ENCODE measurements at regions not wholly inside any gene's neighbourhood (a gene's known extent, or its start where the extent isn't known, plus 50 kb on each side); places are given as distances from the start of the nearest gene placed in this dataset.

- Histone ChIP-seq H3K4me1 (peaks cover 0 to 8% (median 2%) of the 10 kb centered on the region in 4 donors), H3K27me3 (no peaks in the 10 kb centered on the region), H3K27ac (replicated peaks in 1 of 4) (no peak overlapping the region), H3K9me3 (no peaks in the 10 kb centered on the region), H3K36me3 (no peaks in the 10 kb centered on the region), H3K4me3 (no peak overlapping the region)
- TF ChIP-seq, protein P1, sequence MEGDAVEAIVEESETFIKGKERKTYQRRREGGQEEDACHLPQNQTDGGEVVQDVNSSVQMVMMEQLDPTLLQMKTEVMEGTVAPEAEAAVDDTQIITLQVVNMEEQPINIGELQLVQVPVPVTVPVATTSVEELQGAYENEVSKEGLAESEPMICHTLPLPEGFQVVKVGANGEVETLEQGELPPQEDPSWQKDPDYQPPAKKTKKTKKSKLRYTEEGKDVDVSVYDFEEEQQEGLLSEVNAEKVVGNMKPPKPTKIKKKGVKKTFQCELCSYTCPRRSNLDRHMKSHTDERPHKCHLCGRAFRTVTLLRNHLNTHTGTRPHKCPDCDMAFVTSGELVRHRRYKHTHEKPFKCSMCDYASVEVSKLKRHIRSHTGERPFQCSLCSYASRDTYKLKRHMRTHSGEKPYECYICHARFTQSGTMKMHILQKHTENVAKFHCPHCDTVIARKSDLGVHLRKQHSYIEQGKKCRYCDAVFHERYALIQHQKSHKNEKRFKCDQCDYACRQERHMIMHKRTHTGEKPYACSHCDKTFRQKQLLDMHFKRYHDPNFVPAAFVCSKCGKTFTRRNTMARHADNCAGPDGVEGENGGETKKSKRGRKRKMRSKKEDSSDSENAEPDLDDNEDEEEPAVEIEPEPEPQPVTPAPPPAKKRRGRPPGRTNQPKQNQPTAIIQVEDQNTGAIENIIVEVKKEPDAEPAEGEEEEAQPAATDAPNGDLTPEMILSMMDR (IDR thresholded peaks at IDR 0.05) = no peak
- no peak for TF ChIP-seq POLR2AphosphoS5 (IDR thresholded peaks at IDR 0.05)
- TF ChIP-seq POLR2A (IDR thresholded peaks at IDR 0.05; ENCODE audit: low read depth) = no peak
- TF ChIP-seq EP300 (IDR thresholded peaks at IDR 0.05) = no peak
- WGBS = 85% methylated on average over 7 of the region's 7 CpGs
- intact Hi-C loops (cut with DNase I) = loop anchor here (5.0 kb wide), 1 partner anchor 622 kb away; no protein-coding TSS in a partner anchor
- no peak for DNase-seq (ENCODE audit: extremely low spot score)
These were observed 65.5 kb upstream of the HSPA9 start for GRCh38 chr5:138640646-138641254.

- 94% methylated on average over 5 of the region's 5 CpGs for WGBS
- Histone ChIP-seq H3K27ac (replicated peaks in 1 of 4) (no peak overlapping the region), H3K4me1 (peaks cover 5 to 14% (median 8%) of the 10 kb centered on the region in 4 donors), H3K27me3 (no peaks in the 10 kb centered on the region), H3K4me3 (no peak overlapping the region), H3K9me3 (no peaks in the 10 kb centered on the region), H3K36me3 (no peaks in the 10 kb centered on the region)
- intact Hi-C loops (cut with DNase I) = loop anchor here (5.0 kb wide), 1 partner anchor 622 kb away; no protein-coding TSS in a partner anchor
- TF ChIP-seq POLR2AphosphoS5 (IDR thresholded peaks at IDR 0.05) = no peak
- TF ChIP-seq POLR2A (IDR thresholded peaks at IDR 0.05; ENCODE audit: low read depth) = no peak
- TF ChIP-seq EP300 (IDR thresholded peaks at IDR 0.05) = no peak
- TF ChIP-seq, protein P1 (IDR thresholded peaks at IDR 0.05) = no peak
- no peak for DNase-seq (ENCODE audit: extremely low spot score)
These were observed 64.9 kb upstream of the HSPA9 start for GRCh38 chr5:138640138-138640537.

DNA sequence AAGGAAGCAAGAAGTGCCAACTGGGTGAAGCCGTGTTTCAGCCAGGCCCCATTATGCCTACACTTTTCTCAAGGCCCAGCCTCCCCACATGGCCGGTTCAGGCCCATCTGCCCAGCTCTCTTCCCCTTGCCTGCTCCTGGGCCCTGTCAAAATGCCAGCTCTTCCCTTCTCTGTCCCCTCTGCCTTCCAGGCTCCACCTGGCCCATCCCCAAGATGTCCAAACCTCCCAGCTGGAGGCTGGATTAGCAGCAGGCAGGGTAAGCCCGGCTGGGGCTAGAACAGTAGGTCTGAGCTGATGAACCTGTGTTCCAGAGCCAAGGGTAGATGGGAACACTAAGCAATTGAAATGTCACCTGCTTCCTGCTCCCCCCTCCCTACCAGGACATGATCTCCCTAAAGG lies 64.1 kb upstream of the HSPA9 start:
- Histone ChIP-seq H3K4me1 (peaks cover 6 to 23% (median 15%) of the 10 kb centered on the region in 4 donors), H3K36me3 (no peaks in the 10 kb centered on the region), H3K4me3 (no peak overlapping the region), H3K9me3 (no peaks in the 10 kb centered on the region), H3K27me3 (no peaks in the 10 kb centered on the region), H3K27ac (replicated peaks in 1 of 4) (no peak overlapping the region)
- TF ChIP-seq, protein P1 (IDR thresholded peaks at IDR 0.05) = no peak
- TF ChIP-seq POLR2A (IDR thresholded peaks at IDR 0.05; ENCODE audit: low read depth) = no peak
- TF ChIP-seq POLR2AphosphoS5 (IDR thresholded peaks at IDR 0.05) = no peak
- no peak for TF ChIP-seq EP300 (IDR thresholded peaks at IDR 0.05)
- DNase-seq (ENCODE audit: extremely low spot score) = no peak
- intact Hi-C loops (cut with DNase I) = no loop called here
- 80% methylated on average over 3 of the region's 3 CpGs for WGBS

DNA sequence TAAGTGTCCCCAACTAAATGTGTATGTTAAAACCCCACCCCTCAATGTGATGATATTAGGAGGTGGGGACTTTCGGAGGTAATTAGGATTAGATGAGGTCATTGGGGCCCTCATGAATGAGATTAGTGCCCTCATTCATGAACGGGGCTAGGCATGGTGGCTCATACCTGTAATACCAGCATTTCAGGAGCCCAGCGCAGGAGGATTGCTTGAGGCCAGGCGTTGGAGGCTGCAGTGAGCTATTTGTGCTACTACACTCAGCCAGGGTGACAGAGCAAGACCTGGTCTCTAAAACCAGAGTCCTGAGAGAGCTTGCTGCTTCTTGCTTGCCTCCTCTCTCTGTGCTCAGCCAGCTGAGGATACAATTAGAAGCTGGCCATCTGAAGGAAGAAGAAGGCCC lies 62.1 kb upstream of the HSPA9 start:
- TF ChIP-seq, protein P1 (IDR thresholded peaks at IDR 0.05) = no peak
- TF ChIP-seq POLR2A (IDR thresholded peaks at IDR 0.05; ENCODE audit: low read depth) = no peak
- TF ChIP-seq POLR2AphosphoS5 (IDR thresholded peaks at IDR 0.05) = no peak
- TF ChIP-seq EP300 (IDR thresholded peaks at IDR 0.05) = no peak
- intact Hi-C loops (cut with DNase I) = no loop called here

More for the DNA sequence above, 62.1 kb upstream of the HSPA9 start:
- H3K36me3 ChIP-seq = no peaks in the 10 kb centered on the region
- H3K9me3 ChIP-seq = no peaks in the 10 kb centered on the region
- no peak overlapping the region for H3K27ac ChIP-seq (replicated peaks in 1 of 4)
- 100% methylated on average over 4 of the region's 4 CpGs for WGBS
- H3K27me3 ChIP-seq = no peaks in the 10 kb centered on the region
- no peak overlapping the region for H3K4me3 ChIP-seq
- peaks cover 6 to 28% (median 15%) of the 10 kb centered on the region in 4 donors for H3K4me1 ChIP-seq
- DNase-seq (ENCODE audit: extremely low spot score) = no peak
